B cell (primary cell): ENCODE measurements at regions not wholly inside any gene's neighbourhood (a gene's known extent, or its start where the extent isn't known, plus 50 kb on each side); places are given as distances from the start of the nearest gene placed in this dataset.
A peak's percentile ranks its signal among the peaks of the same experiment; 100 is the strongest.

Experiments used
- ATAC-seq: fragments of 200-7000 bp; cut with Tn5 transposase; one replicate; pipeline ENCODE4 v1.10.0; 2021; ENCODE audit warnings: low read depth, mild to moderate bottlenecking, moderate number of reproducible peaks, moderate library complexity
- CTCF ChIA-PET: fragments of 350-600 bp; sonication (Branson Sonifier 250); formaldehyde crosslinking; loops from one replicate; lab custom pipeline; 2021; ENCODE audit warnings: antibody characterized with exemption, inconsistent platforms; lab: Charles Lee
- POLR2A ChIA-PET: fragments of 350-600 bp; sonication (Branson Sonifier 250); formaldehyde crosslinking; loops from one replicate; lab custom pipeline; 2021; ENCODE audit warnings: antibody characterized with exemption; lab: Charles Lee
- DNase-seq: peaks from one replicate; pipeline ENCODE4 v3.0.0; 2013
- H2AFZ ChIP-seq: 2 replicates; pipeline ENCODE4 v1.6.1; 2012; ENCODE audit warnings: mild to moderate bottlenecking, low read depth, low read length; ENCODE audit not compliant: insufficient read depth, poor library complexity, severe bottlenecking
- H3K27ac ChIP-seq, 2 donors: 1 replicate in 1 of 2; 2 replicates in 1 of 2; pipeline ENCODE4 v1.5.1; 2012 to 2013; ENCODE audit warnings: low read length in 2 of 2, mild to moderate bottlenecking in 2 of 2, moderate library complexity in 1 of 2
- H3K27me3 ChIP-seq, 4 experiments: fragments of 200-600 bp in 1 of 4; sonication (generic) in 1 of 4; replicated peaks in 1 of 4; 1 replicate in 2 of 4; 2 replicates in 2 of 4; pipeline versions ENCODE4 v1.6.1 to v1.7.0; 2013 to 2016; ENCODE audit warnings: low read length in 3 of 4, mild to moderate bottlenecking in 2 of 4, mixed read lengths in 1 of 4, moderate library complexity in 1 of 4; ENCODE audit not compliant: insufficient read depth in 4 of 4, control insufficient read depth in 3 of 4; ENCODE audit errors: control extremely low read depth in 1 of 4
- H3K36me3 ChIP-seq, 2 experiments: replicated peaks in 1 of 2; 1 replicate in 1 of 2; 2 replicates in 1 of 2; pipeline versions ENCODE4 v1.6.1 to v1.7.1; 2013; ENCODE audit warnings: low read length in 1 of 2; ENCODE audit not compliant: insufficient read depth in 2 of 2, control insufficient read depth in 1 of 2; ENCODE audit errors: control extremely low read depth in 1 of 2, extremely low read depth in 1 of 2
- H3K4me1 ChIP-seq, 2 donors: fragments of 200-600 bp in 1 of 2; sonication (generic) in 1 of 2; 1 replicate in 1 of 2; 2 replicates in 1 of 2; pipeline versions ENCODE4 v1.5.1 to v1.6.1; 2013 to 2017; ENCODE audit warnings: low read length in 2 of 2; ENCODE audit not compliant: control insufficient read depth in 2 of 2, insufficient read depth in 2 of 2
- H3K4me2 ChIP-seq: replicated peaks from 2 replicates; pipeline ENCODE3; 2012; ENCODE audit warnings: mild to moderate bottlenecking, low read depth, low read length; ENCODE audit not compliant: poor library complexity, severe bottlenecking
- H3K4me3 ChIP-seq, 5 experiments: fragments of 200-600 bp in 1 of 5; sonication (generic) in 1 of 5; 1 replicate in 3 of 5; 2 replicates in 2 of 5; pipeline versions ENCODE4 v1.5.1 to v1.7.0; 2011 to 2016; ENCODE audit warnings: low read length in 4 of 5, mild to moderate bottlenecking in 4 of 5, low read depth in 2 of 5, control low read depth in 1 of 5, moderate library complexity in 1 of 5; ENCODE audit not compliant: insufficient read depth in 1 of 5; ENCODE audit errors: control extremely low read depth in 1 of 5, extremely low read depth in 1 of 5
- H3K79me2 ChIP-seq: fragments of 200-600 bp; sonication (generic); one replicate; pipeline ENCODE4 v1.6.0; 2016; ENCODE audit warnings: low read length; ENCODE audit not compliant: control insufficient read depth, insufficient read depth
- H3K9ac ChIP-seq: fragments of 200-600 bp; sonication (generic); 2 replicates; pipeline ENCODE4 v1.6.1; 2017; ENCODE audit warnings: mild to moderate bottlenecking, low read length, moderate library complexity
- H3K9me3 ChIP-seq, 3 donors: one replicate each; pipeline versions ENCODE4 v1.6.1 to v1.7.1; 2013; ENCODE audit warnings: low read length in 2 of 3; ENCODE audit not compliant: control insufficient read depth in 2 of 3, insufficient read depth in 1 of 3; ENCODE audit errors: control extremely low read depth in 1 of 3
- H4K20me1 ChIP-seq: 2 replicates; pipeline ENCODE4 v1.6.0; 2012; ENCODE audit warnings: mild to moderate bottlenecking, low read length; ENCODE audit not compliant: insufficient read depth, control insufficient read depth, poor library complexity, severe bottlenecking
- H3K27ac Mint-ChIP-seq: one replicate; pipeline ENCODE4 v1.8.0; 2021; ENCODE audit warnings: mixed read lengths
- H3K27me3 Mint-ChIP-seq: one replicate; pipeline ENCODE4 v1.8.0; 2021; ENCODE audit warnings: mixed read lengths
- H3K4me1 Mint-ChIP-seq: one replicate; pipeline ENCODE4 v1.8.0; 2021; ENCODE audit warnings: mixed read lengths
- H3K4me3 Mint-ChIP-seq: one replicate; pipeline ENCODE4 v1.8.0; 2021; ENCODE audit warnings: mixed read lengths
- H3K9me3 Mint-ChIP-seq: one replicate; pipeline ENCODE4 v1.8.0; 2022; ENCODE audit warnings: mixed read lengths; ENCODE audit not compliant: insufficient read depth
- EZH2 ChIP-seq: IDR thresholded peaks from 2 replicates; pipeline ENCODE4 v1.6.1; 2012; ENCODE audit warnings: borderline replicate concordance, low read depth, mild to moderate bottlenecking, moderate library complexity, low read length; ENCODE audit not compliant: insufficient read depth, poor library complexity, severe bottlenecking
- WGBS: methylation state at CpG from one replicate; pipeline ENCODE4 v1.1.5; 2013; ENCODE audit warnings: missing lambda C conversion rate; ENCODE audit not compliant: insufficient coverage; 5-methylcytosine and 5-hydroxymethylcytosine counted together
- intact Hi-C: fragments of 100-400 bp; cut with micrococcal nuclease; formaldehyde crosslinking; loops from one replicate; pipeline ENCODE4 v1.10.0; 2022
- TF ChIP-seq, protein P1 (sequence below): fragments of 200-600 bp; IDR thresholded peaks from one replicate; pipeline ENCODE4 v1.8.0; 2022; ENCODE audit warnings: antibody characterized with exemption, mild to moderate bottlenecking

DNA sequence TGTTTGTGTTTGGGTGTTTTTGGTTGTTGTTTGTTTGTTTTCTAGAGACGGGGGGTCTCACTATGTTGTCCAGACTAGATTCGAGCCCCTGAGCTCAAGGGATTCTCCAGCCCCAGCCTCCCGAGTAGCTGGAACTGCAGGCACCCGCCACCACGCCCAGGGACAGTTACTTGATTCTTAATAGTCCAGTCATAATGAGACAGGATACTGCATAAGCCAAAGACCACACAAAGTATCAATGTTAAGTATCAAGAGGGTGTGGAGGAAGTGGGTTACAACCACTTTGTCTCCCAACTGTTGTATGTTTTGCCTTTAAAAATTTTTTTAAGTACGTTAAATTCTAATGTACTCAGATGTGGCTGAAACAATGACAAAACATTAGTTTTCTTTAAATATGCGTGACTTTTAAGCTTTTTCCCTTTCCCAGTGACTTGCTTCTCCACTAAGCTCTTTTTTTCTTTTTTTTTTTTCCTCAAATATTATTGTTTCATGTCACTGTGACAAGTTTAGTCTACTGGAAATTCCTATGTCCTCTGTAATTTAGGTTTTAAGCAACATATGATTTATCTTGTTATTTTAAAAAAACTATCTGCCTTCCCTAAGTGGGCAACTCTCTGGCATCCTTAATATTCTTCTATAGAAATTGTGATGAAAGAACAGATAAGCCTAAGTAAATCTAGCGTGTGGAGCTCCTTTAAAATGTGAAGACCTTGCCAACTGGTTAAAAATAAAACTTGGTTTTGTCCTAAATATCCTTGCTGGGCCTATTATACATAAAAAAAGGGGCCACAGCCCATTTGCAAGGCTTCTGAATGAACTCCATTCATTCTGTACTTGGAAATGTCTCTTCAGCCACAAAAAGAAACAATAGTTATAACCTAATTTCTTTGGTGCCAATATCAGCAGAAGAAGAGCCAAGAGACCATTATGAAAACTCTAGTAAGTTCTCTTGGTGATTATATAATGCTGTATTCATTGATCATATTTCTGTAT lies 56.2 kb upstream of the DPH5 start:
- Histone ChIP-seq H3K4me3 (no peak overlapping the region), H3K79me2 (no peaks in the 10 kb centered on the region), H3K27me3 (no peaks in the 10 kb centered on the region), H3K4me2 (no peak overlapping the region), H3K4me1 (peaks cover 16 to 19% of the 10 kb centered on the region in 2 donors), H2AFZ (no peak overlapping the region), H3K9me3 (peaks cover 0 to 2% (median 0%) of the 10 kb centered on the region in 3 donors), H3K9ac (no peak overlapping the region), H3K36me3 (peaks cover 9 to 28% of the 10 kb centered on the region in 2 experiments), H4K20me1 (no peaks in the 10 kb centered on the region), H3K27ac (no peak overlapping the region)
- WGBS, result 63% methylated on average over 3 of the region's 8 CpGs
- H3K27ac Mint-ChIP-seq, result peak overlapping the region; percentile 5
- H3K4me3 Mint-ChIP-seq, result peak overlapping the region; percentile 1
- no peak for TF ChIP-seq EZH2
- TF ChIP-seq, protein P1, sequence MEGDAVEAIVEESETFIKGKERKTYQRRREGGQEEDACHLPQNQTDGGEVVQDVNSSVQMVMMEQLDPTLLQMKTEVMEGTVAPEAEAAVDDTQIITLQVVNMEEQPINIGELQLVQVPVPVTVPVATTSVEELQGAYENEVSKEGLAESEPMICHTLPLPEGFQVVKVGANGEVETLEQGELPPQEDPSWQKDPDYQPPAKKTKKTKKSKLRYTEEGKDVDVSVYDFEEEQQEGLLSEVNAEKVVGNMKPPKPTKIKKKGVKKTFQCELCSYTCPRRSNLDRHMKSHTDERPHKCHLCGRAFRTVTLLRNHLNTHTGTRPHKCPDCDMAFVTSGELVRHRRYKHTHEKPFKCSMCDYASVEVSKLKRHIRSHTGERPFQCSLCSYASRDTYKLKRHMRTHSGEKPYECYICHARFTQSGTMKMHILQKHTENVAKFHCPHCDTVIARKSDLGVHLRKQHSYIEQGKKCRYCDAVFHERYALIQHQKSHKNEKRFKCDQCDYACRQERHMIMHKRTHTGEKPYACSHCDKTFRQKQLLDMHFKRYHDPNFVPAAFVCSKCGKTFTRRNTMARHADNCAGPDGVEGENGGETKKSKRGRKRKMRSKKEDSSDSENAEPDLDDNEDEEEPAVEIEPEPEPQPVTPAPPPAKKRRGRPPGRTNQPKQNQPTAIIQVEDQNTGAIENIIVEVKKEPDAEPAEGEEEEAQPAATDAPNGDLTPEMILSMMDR, result no peak
- intact Hi-C loops, result no loop called here
- ChIA-PET CTCF (interaction anchor here (0.9 kb wide), 1 partner anchor 207 kb away, joined by 3 read pairs; no protein-coding TSS in a partner anchor), POLR2A (no interaction called here)
- DNase-seq (no peak), ATAC-seq (no peak)
- H3K9me3 Mint-ChIP-seq, result peaks cover 2% of the 10 kb centered on the region
- no peaks in the 10 kb centered on the region for H3K27me3 Mint-ChIP-seq
- H3K4me1 Mint-ChIP-seq, result peaks cover 43% of the 10 kb centered on the region

DNA sequence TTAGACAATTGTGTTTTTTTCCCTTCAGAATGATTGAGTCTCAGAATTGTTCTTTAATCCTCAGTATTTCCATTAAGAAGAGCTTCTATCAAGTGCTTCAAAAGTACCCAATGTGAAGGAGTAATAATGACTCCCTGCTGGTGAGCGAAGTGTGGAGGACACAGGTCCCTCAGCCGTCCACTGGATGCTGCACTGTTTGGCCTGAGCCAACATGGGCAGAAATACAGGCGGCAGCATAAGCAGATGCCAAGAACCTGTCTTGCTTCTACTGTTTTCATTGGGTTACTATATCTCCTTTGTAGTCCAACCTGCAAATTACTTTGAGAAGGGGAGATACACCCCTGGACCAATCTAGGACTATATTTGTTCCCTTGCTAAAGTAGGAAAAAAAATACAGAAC lies 55.3 kb upstream of the DPH5 start:
- Mint-ChIP-seq H3K27me3 (no peaks in the 10 kb centered on the region), H3K9me3 (peaks cover 2% of the 10 kb centered on the region), H3K4me1 (peaks cover 43% of the 10 kb centered on the region), H3K4me3 (no peak overlapping the region), H3K27ac (no peak overlapping the region)
- Histone ChIP-seq H3K4me1 (peaks cover 16 to 19% of the 10 kb centered on the region in 2 donors), H4K20me1 (no peaks in the 10 kb centered on the region), H3K27ac (no peak overlapping the region), H3K27me3 (no peaks in the 10 kb centered on the region), H3K9ac (no peak overlapping the region), H3K36me3 (peaks cover 9 to 34% of the 10 kb centered on the region in 2 experiments), H3K79me2 (no peaks in the 10 kb centered on the region), H3K4me3 (no peak overlapping the region), H2AFZ (no peak overlapping the region), H3K9me3 (peaks cover 0 to 2% (median 0%) of the 10 kb centered on the region in 3 donors), H3K4me2 (no peak overlapping the region)
- CTCF ChIA-PET, result no interaction called here
- TF ChIP-seq EZH2, result no peak
- TF ChIP-seq, protein P1, result no peak
- intact Hi-C loops, result no loop called here
- DNase-seq (no peak), ATAC-seq (no peak)
- 100% methylated on average over 3 of the region's 3 CpGs for WGBS
- POLR2A ChIA-PET, result no interaction called here
